Kasumi-1 (cell line): ENCODE measurements at regions not wholly inside any gene's neighbourhood (a gene's known extent, or its start where the extent isn't known, plus 50 kb on each side); places are given as distances from the start of the nearest gene placed in this dataset.

Experiments
- DNase-seq, 2 experiments: peaks; one replicate each; lab custom pipeline; 2025; lab: John Stamatoyannopoulos, UW

GRCh38 chr12:32047357-32048212, 59.1 kb upstream of the BICD1 start:
- DNase-seq: no peak

- no peak for DNase-seq
Observed at GRCh38 chr12:32048791-32049190, 57.9 kb upstream of the BICD1 start.

- no peak for DNase-seq
Observed at GRCh38 chr12:32049956-32050355, 56.7 kb upstream of the BICD1 start.

GRCh38 chr12:32051511-32052211, 55.0 kb upstream of the BICD1 start:
- DNase-seq: peak; percentile 14 to 18

GRCh38 chr12:32052212-32052713, 54.4 kb upstream of the BICD1 start:
- DNase-seq: no peak

GRCh38 chr12:32053881-32054624, 52.6 kb upstream of the BICD1 start:
- DNase-seq: no peak
